NCI-H146 (cell line): ENCODE measurements at regions not wholly inside any gene's neighbourhood (a gene's known extent, or its start where the extent isn't known, plus 50 kb on each side); places are given as distances from the start of the nearest gene placed in this dataset.

Experiments
- DNase-seq: peaks from one replicate; lab custom pipeline; 2025; lab: John Stamatoyannopoulos, UW

DNA sequence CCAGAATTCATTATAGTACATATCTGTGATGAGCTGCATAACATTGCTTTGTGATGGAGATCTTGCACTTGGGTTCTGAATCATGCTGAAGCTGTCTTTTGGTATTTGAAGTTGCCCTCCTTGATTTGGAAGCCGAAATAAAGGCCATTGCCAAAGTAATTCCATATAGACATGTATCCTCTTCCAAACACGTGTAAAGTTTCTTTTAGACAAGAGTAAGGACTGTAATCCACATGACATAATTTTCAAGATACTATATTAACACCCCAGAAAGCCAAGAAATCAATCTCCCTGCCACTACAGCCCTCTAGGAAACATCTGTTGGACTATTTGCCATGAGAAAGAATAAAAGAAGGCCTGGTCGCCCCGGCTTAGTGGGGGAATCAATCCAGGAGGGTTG, 754.2 kb downstream of the FGF9 start:
- no peak for DNase-seq

DNA sequence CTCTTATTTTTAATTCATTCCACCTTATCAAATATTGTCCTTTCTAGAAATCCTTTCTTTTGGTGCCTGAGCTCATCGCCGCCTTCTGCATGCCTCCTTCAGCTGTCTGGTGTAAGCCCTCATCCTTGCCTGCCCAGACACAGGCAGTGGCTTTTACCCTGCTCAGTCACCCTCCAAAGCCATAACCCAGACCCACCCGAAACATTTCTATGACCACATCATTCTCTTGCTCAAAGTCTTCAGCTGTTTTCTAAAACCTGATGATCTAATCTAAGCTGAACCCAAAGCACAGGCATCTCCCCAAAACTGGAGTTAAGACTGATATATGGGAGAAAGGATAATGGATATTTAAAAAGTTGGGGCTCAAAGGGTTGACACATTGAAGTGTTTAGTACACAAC, 753.7 kb upstream of the SGCG start:
- DNase-seq: no peak

DNA sequence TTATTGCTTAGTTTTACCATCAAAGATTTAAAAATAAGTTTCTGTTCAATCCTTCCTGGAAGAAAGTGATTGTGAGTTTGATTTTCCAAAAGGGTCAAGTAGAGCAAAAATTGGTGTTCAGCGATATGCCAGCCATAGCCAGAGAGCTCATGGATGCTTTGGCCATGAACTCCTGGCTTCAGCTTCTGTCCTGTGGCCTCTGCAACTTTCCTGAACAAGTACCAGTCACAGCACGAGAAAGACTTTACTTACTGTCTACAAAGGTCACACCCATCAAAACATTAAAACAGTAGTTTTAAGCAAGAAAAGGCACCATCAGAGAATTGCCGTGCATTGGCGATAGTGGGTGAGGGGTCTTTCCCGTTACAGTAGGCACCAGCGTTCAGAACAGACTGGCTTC, 753.0 kb upstream of the SGCG start:
- DNase-seq: no peak

DNA sequence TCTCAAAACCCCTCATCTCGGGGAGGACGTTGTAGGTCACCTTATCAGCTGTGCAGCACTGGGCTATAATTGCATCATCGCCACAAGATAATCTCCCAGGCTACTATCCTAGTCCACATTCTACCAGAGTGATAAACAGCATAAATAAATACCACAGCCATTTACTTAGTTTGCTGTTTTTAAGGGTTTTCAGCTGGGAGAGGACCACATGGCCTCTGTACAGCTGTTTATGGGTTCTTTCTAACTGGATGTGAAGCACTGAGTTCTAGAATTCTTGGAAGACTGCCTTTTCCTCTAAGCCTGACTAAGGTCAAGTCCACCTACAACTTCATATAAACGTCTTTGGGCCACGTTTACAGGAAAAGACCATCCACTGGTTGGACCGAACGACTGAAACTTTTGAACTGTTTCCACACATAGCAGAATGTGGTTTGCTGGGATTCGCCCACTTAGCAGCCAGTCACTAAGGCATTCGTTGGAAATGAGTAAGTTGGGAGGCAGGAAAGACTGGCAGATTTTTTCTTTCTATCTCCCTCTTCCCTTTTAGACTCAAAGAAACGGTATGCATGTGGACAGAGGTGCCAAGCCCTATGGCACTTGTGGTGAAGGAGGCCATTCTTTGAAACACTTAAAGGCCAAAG, 752.5 kb upstream of the SGCG start:
- DNase-seq: no peak

DNA sequence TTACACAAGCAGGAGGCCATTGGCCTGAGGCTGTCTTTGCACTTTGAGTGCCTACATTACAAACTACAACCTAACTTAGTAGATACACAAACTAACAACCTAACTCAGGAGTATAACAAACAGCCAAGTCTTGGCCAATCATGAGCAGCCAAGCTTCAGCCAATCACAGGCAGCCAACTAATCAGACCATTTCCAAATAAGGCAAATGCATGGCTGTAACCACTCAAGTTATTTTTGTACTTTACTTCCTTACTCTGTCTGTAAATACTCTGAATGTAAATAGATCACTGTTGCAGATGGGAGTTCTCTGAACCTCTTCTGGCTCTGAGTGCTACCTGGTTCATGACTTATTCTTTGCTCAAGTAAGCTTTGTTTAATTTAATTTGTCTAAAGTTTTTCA, 748.1 kb upstream of the SGCG start:
- no peak for DNase-seq

DNA sequence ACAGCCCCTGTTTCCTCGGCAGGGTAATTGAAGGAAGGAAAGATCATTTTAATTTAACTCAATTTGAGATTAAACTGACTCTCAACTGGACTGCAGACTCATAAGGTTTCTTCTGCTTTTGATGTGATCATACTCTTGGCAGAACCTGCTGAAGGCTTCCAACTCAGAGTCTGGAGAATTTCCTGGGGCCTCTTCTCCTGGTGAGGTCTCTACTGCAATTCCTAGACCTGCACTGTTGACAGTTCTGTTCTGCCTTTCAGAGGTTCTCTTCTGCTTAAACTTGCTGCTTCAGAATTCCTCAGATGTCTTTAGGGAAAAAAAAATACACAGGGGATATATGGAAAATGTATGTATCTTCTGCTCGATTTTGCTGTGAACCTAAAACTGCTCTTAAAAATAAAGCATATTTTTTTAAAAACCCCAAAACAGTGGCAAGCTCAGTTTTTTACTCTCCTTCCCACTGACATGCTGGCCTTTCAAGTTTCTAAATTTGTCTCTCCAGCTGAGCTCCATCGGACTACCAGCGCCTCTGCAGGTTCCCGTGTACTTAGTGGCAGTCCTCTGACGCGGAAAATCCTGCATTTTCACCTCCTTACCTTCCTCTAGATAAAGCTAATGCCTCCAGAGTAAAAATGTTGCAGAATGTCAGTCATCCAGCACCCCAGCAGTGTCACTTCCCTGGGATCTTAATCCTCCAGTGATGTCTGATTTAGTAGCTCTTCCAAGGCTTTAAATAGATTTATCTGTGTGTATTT, 733.5 kb upstream of the SGCG start:
- no peak for DNase-seq

DNA sequence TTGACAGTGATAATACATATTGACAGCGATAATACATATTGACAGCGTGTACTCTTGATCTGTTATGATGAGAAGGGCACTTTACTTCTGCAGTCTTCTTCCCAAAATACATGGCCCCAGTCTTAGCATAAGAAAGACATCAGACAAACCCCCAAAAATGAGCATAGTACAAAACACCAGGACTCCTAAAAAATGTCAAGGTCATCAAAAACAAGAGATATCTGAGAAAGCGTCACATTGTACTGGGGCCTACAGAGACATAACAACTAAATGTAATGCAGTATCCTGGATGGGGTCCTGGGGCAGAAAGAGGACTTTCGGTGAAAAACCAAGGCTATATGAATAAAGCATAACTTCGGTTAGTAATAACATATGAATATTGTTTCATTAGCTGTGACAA, 731.5 kb upstream of the SGCG start:
- no peak for DNase-seq

DNA sequence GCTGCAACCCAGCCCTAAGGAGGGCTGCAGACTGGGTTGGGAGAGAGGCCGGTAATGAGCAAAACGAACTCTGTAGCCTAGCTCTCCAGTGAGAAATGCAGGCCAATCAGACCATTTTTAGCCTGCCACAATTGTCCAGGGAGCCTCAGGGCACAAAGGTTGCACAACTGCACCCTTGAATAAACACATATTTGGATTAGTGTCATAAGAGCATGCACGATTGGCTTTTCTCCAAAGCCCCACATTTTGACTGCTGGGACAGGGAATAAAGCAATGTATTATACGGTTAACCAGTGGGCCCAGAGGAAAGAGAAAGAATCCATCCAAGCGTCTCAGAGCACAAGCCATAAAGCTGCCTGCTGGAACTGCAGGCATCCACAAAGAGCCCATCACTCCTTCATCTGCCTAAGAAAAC, 729.4 kb upstream of the SGCG start:
- no peak for DNase-seq

DNA sequence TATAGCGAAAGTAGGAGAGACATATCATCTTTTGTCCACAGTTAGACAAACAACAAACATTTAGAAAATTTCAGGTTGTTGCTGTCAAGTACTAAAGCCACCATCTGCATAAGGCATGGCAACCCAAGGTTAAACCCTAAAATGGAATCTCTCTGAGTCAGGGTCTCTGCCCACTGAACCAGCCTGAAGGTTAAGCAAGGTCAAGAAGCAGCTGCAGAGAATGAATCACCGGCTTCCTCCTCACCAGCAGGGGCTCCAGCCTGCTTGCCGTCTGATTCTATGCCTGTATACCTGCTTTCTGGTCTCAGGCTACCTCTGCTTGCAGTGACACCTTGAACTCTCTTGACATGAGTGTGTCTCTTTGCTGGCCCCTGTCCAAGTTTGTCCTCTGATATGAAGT, 726.2 kb upstream of the SGCG start:
- no peak for DNase-seq

DNA sequence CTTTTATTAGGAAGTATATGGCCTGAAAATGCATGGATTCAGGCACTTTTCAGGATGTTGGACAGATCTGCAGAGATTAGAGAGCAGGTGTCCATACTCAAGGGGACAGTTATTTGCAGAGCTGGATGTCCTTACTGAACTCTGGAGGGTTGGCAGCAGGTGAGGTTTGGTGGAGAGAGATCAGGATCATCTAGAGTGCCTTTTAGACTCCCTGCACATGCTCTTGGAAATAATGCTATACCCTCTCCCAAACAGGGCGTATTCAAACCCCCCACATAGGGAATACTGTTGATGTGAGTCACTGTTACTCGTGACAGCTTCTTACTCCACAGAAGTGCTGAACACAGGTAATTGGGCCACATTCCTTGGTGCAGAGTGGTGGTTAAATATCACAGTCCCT, 725.7 kb upstream of the SGCG start:
- DNase-seq: no peak

DNA sequence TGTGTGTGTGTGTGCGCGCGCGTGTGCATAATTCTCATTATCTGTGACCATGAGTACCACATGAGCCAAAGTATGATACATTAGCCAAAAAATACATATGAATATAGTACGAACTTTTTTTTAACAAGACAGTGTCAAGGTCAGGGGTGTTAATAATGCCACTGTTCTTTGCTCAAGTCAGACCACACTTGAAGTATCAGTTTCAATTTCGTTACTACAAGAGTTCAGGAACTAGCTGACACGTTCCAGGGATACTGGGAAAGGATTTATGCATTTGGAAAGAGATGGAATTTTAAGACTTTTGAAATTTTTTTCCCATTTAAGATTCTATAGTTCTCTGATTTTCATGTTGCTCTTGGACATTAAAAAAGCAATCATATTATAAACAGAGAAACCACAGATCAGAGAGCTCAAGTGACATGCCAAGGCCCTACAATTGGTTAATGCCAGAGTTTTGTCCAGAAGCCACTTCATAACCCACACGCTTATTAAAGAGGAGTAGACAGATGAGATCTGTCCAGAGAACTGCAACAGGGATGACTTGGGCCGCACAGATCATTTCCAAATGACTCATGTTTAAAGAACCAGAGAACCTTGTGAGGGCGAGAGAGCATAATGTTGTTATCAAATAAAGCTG, 718.8 kb upstream of the SGCG start:
- no peak for DNase-seq

DNA sequence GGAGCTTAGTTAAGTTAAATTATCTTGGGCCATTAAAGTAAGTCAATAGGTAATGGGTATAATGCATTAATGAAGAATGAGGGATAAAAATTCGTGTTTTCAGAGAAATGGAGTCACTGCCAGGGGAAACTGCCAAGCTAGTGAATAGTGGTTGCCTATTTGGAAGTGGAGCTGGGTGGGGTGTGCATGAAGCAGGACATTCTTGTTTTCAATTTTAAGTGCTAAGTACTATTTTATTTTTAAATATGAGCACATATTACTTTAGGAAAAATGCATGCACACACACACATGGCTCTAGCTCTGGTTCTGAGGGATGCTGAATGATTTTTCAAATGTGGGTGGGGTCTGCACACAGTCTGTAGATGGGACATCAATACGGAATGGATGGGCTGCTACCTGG, 717.7 kb upstream of the SGCG start:
- no peak for DNase-seq

DNA sequence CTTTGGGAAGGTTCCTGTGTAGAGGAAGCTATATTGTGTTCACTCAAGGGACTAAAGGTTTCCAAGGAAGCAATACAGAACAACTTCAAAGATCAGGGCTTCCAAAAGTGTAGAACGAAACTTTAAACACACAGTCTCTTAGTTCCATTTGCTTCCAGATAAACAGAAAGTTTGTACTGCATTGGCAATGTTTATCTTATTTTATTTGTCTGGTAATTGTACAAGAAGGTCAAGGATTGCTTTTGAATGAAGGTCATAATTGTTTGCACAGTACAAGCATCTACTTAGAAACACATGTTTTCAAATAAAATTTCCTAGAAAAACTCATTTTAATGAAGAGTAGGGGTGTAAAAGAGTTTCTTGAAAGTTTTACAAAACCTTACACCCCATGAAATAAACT, 712.7 kb upstream of the SGCG start:
- no peak for DNase-seq

DNA sequence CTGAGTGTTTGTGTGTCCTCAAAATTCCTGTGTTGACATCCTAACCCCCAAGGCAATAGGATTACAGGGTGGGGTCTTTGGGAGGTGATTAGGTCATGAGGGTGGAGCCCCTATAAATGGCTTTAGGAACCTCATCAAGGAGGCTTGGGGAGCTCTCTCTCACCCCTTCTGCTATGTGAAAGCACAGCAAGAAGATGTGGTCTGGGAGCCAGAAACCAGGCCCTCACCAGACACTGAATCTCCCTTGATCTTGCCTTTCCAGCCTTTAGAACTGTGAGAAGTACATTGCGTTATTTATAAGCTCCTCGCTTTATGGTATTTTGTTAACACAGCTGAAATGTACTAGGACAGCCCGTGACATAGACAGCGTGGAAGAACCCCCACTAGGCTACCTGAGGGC, 712.0 kb upstream of the SGCG start:
- no peak for DNase-seq

DNA sequence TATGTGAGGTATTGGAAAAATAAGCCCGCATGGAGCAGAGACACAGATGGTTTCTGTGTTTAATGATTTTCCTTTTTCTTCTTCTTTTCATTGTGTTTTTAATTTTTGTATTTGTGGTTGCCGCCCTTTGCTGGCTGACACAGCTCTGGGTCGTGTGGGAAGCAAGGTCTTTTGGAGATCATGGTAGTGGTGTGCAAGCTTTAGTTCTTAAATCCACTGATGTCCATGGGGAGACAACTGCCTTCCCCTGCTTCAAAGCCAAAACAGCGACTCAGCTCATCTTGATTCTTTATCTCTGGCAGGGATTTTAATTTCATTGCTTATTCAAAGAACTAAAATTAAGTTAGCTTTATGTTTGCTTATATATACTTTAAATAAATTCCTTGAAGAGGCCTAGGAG, 711.3 kb upstream of the SGCG start:
- no peak for DNase-seq

DNA sequence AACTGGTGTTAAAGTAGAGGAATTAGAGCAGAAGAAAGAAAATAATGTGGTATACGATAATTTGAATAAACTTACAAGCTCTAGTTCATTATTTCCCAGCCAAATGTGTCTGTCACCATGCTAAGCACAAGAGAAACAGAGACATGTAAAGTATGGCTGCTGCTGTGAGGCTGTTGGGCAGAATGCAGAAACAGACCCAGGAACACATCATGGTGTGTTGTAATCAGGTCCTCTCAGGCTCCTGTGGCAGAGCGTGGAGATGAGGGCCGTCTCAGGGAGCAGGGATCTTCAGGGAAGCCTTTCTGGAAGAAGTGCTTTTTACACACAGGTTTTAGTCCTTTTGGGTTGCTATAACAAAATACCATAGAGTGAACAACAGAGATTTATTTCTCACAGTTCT, 710.7 kb upstream of the SGCG start:
- DNase-seq: no peak

DNA sequence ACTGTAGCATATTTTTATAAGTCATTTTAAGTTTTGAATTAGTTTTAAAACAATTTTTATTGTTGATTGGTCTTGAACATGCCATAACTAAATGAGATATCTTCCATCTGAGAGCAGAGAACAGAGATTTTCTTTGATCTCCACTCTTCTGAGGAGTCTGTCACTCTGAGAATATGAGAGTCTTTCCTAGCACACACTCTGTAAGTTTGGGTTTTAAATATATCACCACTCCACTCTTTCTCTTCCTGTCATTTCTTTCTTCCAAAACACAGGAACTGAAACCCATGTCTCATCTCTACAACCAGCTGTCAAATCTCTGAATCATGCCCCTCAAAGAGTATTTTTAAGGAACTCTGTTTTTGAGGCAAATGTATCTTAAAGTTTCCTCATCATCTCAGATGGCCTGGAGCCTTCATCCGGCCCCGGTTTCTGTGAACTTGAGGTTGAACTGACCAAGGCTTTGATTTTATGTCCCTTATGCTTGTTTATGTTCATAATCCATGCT, 698.2 kb upstream of the SGCG start:
- no peak for DNase-seq

DNA sequence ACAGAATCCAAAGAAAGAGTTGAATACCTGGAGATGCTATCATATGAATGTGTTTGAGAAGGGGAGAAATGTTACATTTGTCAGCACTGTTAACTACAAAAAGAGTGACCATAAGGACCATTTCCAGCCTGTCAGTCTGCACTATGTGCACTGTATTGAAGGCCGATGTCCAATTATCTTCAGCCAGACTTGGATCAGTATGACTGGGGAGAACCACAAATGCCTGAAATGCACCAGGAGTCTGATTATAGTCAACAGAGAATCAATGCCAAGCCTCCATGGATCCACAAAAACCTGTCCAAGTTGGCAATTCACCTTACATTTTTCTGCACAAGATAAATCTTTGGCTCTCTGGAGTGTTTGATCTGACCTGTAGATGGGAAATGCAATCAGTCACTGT, 697.5 kb upstream of the SGCG start:
- DNase-seq: no peak

DNA sequence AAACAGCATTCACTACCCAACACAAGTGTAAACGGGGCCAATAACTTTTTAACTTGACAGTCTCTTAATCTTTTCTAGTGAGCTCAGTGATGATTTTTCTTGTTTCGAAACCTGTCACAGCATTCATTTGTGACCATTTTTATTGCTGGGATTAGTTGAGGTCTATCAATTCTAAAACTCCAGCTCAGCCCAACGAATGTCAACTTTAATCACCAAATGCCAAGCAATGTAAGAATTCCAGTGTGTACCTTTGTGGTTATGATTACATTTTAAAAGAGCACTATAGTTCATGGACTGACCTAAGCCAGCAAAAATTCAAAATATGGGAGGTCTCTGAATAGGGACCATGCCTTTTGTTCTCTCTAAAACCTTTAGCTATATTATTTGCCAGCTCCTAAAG, 694.3 kb upstream of the SGCG start:
- DNase-seq: no peak

DNA sequence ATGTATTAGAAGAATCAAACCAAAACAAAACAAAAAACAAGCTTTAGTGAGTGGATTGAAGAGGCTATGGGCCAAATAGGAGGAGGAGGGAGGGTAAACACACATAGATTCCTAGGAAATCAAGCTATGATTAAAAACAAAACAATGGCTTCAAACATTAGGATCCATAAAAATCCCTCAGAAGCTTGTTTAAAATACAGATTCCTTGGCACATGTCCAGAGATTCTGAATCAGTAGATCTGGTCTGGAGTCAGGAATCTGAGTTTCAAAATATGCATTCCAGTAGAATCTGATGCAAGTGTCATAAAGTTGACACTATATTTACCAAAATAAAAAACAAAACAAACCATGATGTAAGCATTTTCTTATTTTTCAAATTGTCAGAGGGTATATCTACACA, 692.8 kb upstream of the SGCG start:
- DNase-seq: no peak

DNA sequence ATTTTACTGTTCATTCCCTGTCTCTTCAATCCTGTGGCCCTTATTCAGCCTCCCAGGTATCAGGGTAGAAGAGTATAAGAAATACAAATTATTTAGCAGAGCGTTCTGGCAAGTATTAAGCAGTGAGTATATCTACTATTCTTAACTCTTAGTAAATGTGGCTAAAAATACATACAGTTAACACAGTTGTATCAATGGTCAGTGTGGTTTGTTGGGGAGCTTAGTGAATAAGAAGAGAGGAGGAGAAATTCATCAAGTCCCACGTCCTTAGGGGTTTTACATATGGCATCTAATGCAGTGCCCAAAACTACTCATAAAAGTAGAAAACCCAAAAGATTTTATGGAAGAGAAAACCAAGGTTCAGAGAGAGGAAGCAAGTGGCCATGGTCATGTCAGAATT, 691.0 kb upstream of the SGCG start:
- no peak for DNase-seq

DNA sequence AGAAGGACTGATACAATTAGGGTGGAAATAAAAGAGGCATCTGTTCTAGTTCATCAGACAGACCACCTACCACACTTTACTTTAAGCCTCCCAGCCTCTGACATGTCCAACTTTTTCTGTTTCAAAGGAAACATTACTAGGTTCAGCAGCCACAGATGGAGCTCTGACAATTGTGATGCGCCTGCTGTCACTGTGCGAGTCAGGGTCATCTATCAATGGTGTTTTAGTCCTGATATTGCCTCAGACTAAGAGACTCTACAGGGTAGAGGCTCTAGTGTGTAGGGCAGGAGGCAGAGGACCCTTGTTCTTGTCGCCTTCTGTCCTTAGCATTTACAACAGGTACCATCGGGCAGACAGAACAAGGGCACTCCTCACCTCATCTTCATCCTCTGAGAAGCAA, 685.0 kb upstream of the SGCG start:
- DNase-seq: no peak

DNA sequence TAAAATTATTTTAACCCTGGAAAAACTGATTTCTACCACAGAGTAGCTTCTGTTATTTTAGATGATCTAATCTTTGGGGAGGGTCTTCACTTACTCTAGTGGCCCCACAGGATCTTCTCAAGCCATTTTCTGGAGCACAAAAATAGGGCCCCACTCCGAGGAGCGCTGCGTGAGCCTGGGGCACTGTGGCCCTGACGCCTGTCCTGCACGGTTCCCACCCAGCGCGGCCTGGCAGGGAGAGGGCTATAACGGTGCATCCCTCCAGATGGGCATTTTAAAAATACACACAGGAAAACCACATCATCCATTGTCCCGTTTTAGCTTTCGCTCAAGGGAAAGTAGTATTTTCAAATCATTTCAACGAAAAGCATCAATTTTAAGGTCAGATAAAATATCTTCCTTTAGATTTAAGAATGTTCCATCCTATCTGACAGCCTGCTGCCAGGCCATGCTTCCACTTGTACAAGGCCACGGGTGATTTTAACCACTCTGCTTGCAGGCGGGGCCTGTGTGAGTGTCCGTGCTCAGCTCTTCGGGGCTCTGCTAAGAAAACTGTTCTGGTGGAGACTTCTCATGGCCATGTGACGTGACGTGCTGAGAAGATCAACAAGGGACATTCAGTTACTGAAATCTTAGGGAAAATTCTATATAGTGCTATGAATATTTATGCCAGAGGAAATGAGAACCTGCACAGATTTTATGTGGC, 683.8 kb upstream of the SGCG start:
- DNase-seq: no peak
